ENCODE measurements at regions not wholly inside any gene's neighbourhood (a gene's known extent, or its start where the extent isn't known, plus 50 kb on each side); places are given as distances from the start of the nearest gene placed in this dataset.
"Not testable (repeated sequence)": the region's sequence is repeated elsewhere in the genome, so short reads cannot be mapped to it uniquely, and the experiment has no call there.

- no peak for DNase-seq (ENCODE audit: low read depth in 2 of 2)
Observed at GRCh38 chr15:20346082-20346805, 195.4 kb downstream of the GOLGA6L6 start.

GRCh38 chr15:20345401-20345958, 196.1 kb downstream of the GOLGA6L6 start:
- DNase-seq (ENCODE audit: low read depth in 2 of 2), result no peak

- no peak for DNase-seq (ENCODE audit: low read depth in 2 of 2)
Observed at GRCh38 chr15:20344601-20345400, 196.8 kb downstream of the GOLGA6L6 start.

- not testable (repeated sequence) for DNase-seq (ENCODE audit: low read depth in 2 of 2)
Observed at GRCh38 chr15:20343395-20344211, 198.0 kb downstream of the GOLGA6L6 start.

GRCh38 chr15:20342601-20343394, 198.8 kb downstream of the GOLGA6L6 start:
- not testable (repeated sequence) for DNase-seq (ENCODE audit: low read depth in 2 of 2)

GRCh38 chr15:20341901-20342600, 199.5 kb downstream of the GOLGA6L6 start:
- DNase-seq (ENCODE audit: low read depth in 2 of 2), result no peak

- no peak for DNase-seq (ENCODE audit: low read depth in 2 of 2)
Observed at GRCh38 chr15:20340931-20341661, 200.5 kb downstream of the GOLGA6L6 start.

GRCh38 chr15:20340331-20340811, 201.2 kb downstream of the GOLGA6L6 start:
- no peak for DNase-seq (ENCODE audit: low read depth in 2 of 2)

GRCh38 chr15:20339086-20339791, 202.4 kb downstream of the GOLGA6L6 start:
- DNase-seq (ENCODE audit: low read depth in 2 of 2), result not testable (repeated sequence)

GRCh38 chr15:20338671-20339070, 202.9 kb downstream of the GOLGA6L6 start:
- DNase-seq (ENCODE audit: low read depth in 2 of 2), result not testable (repeated sequence)

- not testable (repeated sequence) for DNase-seq (ENCODE audit: low read depth in 2 of 2)
Observed at GRCh38 chr15:20337238-20337637, 204.4 kb downstream of the GOLGA6L6 start.

GRCh38 chr15:20334451-20334850, 207.1 kb downstream of the GOLGA6L6 start:
- not testable (repeated sequence) for DNase-seq (ENCODE audit: low read depth in 2 of 2)

- not testable (repeated sequence) for DNase-seq (ENCODE audit: low read depth in 2 of 2)
Observed at GRCh38 chr15:20325751-20326150, 215.8 kb downstream of the GOLGA6L6 start.

GRCh38 chr15:20317132-20317531, 224.5 kb downstream of the GOLGA6L6 start:
- not testable (repeated sequence) for DNase-seq (ENCODE audit: low read depth in 2 of 2)

GRCh38 chr15:20311014-20311680, 230.5 kb downstream of the GOLGA6L6 start:
- DNase-seq (ENCODE audit: low read depth in 2 of 2), result not testable (repeated sequence)

GRCh38 chr15:20310603-20311002, 231.0 kb downstream of the GOLGA6L6 start:
- DNase-seq (ENCODE audit: low read depth in 2 of 2), result no peak

- not testable (repeated sequence) for DNase-seq (ENCODE audit: low read depth in 2 of 2)
Observed at GRCh38 chr15:20309966-20310365, 231.6 kb downstream of the GOLGA6L6 start.

- DNase-seq (ENCODE audit: low read depth in 2 of 2), result not testable (repeated sequence)
Observed at GRCh38 chr15:20309395-20309794, 232.2 kb downstream of the GOLGA6L6 start.

All from stimulated activated CD4-positive, alpha-beta T cell treated with anti-CD3 and anti-CD28 coated beads, Interleukin-12 subunit alpha, Interleukin-12 subunit beta, amount 100 ng/mL, for 24 hours (primary cell).